ENCODE measurements at regions not wholly inside any gene's neighbourhood (a gene's known extent, or its start where the extent isn't known, plus 50 kb on each side); places are given as distances from the start of the nearest gene placed in this dataset.

- DNase-seq (ENCODE audit: low read depth) = no peak
- no peak overlapping the region for H3K4me3 ChIP-seq (ENCODE audit: low read depth, low read length)
- no peak for TF ChIP-seq CTCF (IDR thresholded peaks at IDR 0.05; ENCODE audit: low read depth, low read length, missing control alignments)
These were observed 105.7 kb upstream of the PEX5L start for GRCh38 chr3:180142472-180142871.

GRCh38 chr3:180161770-180162169 is 125.0 kb upstream of the PEX5L start:
- no peak for DNase-seq (ENCODE audit: low read depth)

GRCh38 chr3:180175572-180175971 is 138.8 kb upstream of the PEX5L start:
- no peak overlapping the region for H3K4me3 ChIP-seq (ENCODE audit: low read depth, low read length)
- DNase-seq (ENCODE audit: low read depth) = no peak
- TF ChIP-seq CTCF (IDR thresholded peaks at IDR 0.05; ENCODE audit: low read depth, low read length, missing control alignments) = no peak

More at GRCh38 chr3:180161770-180162169, 125.0 kb upstream of the PEX5L start:
- no peak overlapping the region for H3K4me3 ChIP-seq (ENCODE audit: low read depth, low read length)
- no peak for TF ChIP-seq CTCF (IDR thresholded peaks at IDR 0.05; ENCODE audit: low read depth, low read length, missing control alignments)

- no peak overlapping the region for H3K4me3 ChIP-seq (ENCODE audit: low read depth, low read length)
- no peak for DNase-seq (ENCODE audit: low read depth)
- no peak for TF ChIP-seq CTCF (IDR thresholded peaks at IDR 0.05; ENCODE audit: low read depth, low read length, missing control alignments)
These were observed 139.3 kb upstream of the PEX5L start for GRCh38 chr3:180176059-180176458.

- no peak overlapping the region for H3K4me3 ChIP-seq (ENCODE audit: low read depth, low read length)
- no peak for TF ChIP-seq CTCF (IDR thresholded peaks at IDR 0.05; ENCODE audit: low read depth, low read length, missing control alignments)
These were observed 140.5 kb upstream of the PEX5L start for GRCh38 chr3:180177255-180177654.

GRCh38 chr3:180179562-180179961 is 142.8 kb upstream of the PEX5L start:
- no peak for DNase-seq (ENCODE audit: low read depth)
- no peak for TF ChIP-seq CTCF (IDR thresholded peaks at IDR 0.05; ENCODE audit: low read depth, low read length, missing control alignments)
- no peak overlapping the region for H3K4me3 ChIP-seq (ENCODE audit: low read depth, low read length)

More at GRCh38 chr3:180177255-180177654, 140.5 kb upstream of the PEX5L start:
- DNase-seq (ENCODE audit: low read depth) = no peak

GRCh38 chr3:180180795-180181194 is 144.1 kb upstream of the PEX5L start:
- no peak overlapping the region for H3K4me3 ChIP-seq (ENCODE audit: low read depth, low read length)
- no peak for DNase-seq (ENCODE audit: low read depth)
- no peak for TF ChIP-seq CTCF (IDR thresholded peaks at IDR 0.05; ENCODE audit: low read depth, low read length, missing control alignments)
